Neuron (in vitro differentiated cells): ENCODE measurements at regions not wholly inside any gene's neighbourhood (a gene's known extent, or its start where the extent isn't known, plus 50 kb on each side); places are given as distances from the start of the nearest gene placed in this dataset.
A peak's percentile ranks its signal among the peaks of the same experiment; 100 is the strongest.
"Not testable (repeated sequence)": the region's sequence is repeated elsewhere in the genome, so short reads cannot be mapped to it uniquely, and the experiment has no call there.

Experiments used
- H2AFZ ChIP-seq: one replicate; pipeline ENCODE4 v1.6.1; 2013; ENCODE audit warnings: low read depth, mild to moderate bottlenecking, inconsistent platforms, low read length, moderate library complexity
- H3K27me3 ChIP-seq: one replicate; pipeline ENCODE4 v1.6.1; 2013; ENCODE audit warnings: low read length; ENCODE audit not compliant: insufficient read depth
- H3K36me3 ChIP-seq: one replicate; pipeline ENCODE4 v1.6.1; 2013; ENCODE audit warnings: low read length; ENCODE audit not compliant: insufficient read depth
- H3K4me1 ChIP-seq: one replicate; pipeline ENCODE4 v1.6.1; 2013; ENCODE audit warnings: low read length; ENCODE audit not compliant: insufficient read depth
- H3K4me3 ChIP-seq: 2 replicates; pipeline ENCODE4 v1.5.1; 2013; ENCODE audit warnings: mild to moderate bottlenecking, low read length, moderate library complexity
- H3K9me3 ChIP-seq: one replicate; pipeline ENCODE4 v1.6.1; 2013; ENCODE audit warnings: low read length

- H3K9me3 ChIP-seq, H3K36me3 ChIP-seq, H3K4me1 ChIP-seq, H3K27me3 ChIP-seq: not testable (repeated sequence)
- Histone ChIP-seq H2AFZ (peak overlapping the region; percentile 80), H3K4me3 (peak overlapping the region; percentile 58)
Observed at GRCh38 chr3:75434276-75434912, 229.7 kb upstream of the FRG2C start.

GRCh38 chr3:75434913-75435793, 229.0 kb upstream of the FRG2C start:
- not testable (repeated sequence) for H3K36me3 ChIP-seq, H3K9me3 ChIP-seq, H3K27me3 ChIP-seq, H3K4me1 ChIP-seq
- Histone ChIP-seq H3K4me3 (peak overlapping the region; percentile 82), H2AFZ (peak overlapping the region; percentile 80)

GRCh38 chr3:75435794-75436400, 228.2 kb upstream of the FRG2C start:
- H3K4me1 ChIP-seq, H3K9me3 ChIP-seq, H3K27me3 ChIP-seq, H3K36me3 ChIP-seq: not testable (repeated sequence)
- H2AFZ ChIP-seq = peak overlapping the region; percentile 80
- H3K4me3 ChIP-seq = peak overlapping the region; percentile 82

- not testable (repeated sequence) for H3K36me3 ChIP-seq, H3K4me1 ChIP-seq, H3K27me3 ChIP-seq
Observed at GRCh38 chr3:75440986-75441385, 223.1 kb upstream of the FRG2C start.

GRCh38 chr3:75444634-75445033, 219.5 kb upstream of the FRG2C start:
- H3K27me3 ChIP-seq, H3K36me3 ChIP-seq, H3K9me3 ChIP-seq, H3K4me1 ChIP-seq, H2AFZ ChIP-seq, H3K4me3 ChIP-seq: not testable (repeated sequence)

More at GRCh38 chr3:75440986-75441385, 223.1 kb upstream of the FRG2C start:
- H3K4me3 ChIP-seq, H2AFZ ChIP-seq, H3K9me3 ChIP-seq: not testable (repeated sequence)

GRCh38 chr3:75445234-75445633, 218.9 kb upstream of the FRG2C start:
- not testable (repeated sequence) for H3K27me3 ChIP-seq, H3K4me1 ChIP-seq, H3K9me3 ChIP-seq, H3K36me3 ChIP-seq, H3K4me3 ChIP-seq, H2AFZ ChIP-seq

- H2AFZ ChIP-seq, H3K4me1 ChIP-seq: not testable (repeated sequence)
Observed at GRCh38 chr3:75446948-75447347, 217.2 kb upstream of the FRG2C start.

GRCh38 chr3:75453328-75453727, 210.8 kb upstream of the FRG2C start:
- H3K4me3 ChIP-seq, H3K4me1 ChIP-seq, H3K9me3 ChIP-seq, H3K36me3 ChIP-seq, H2AFZ ChIP-seq, H3K27me3 ChIP-seq: not testable (repeated sequence)

More at GRCh38 chr3:75446948-75447347, 217.2 kb upstream of the FRG2C start:
- not testable (repeated sequence) for H3K27me3 ChIP-seq, H3K36me3 ChIP-seq, H3K4me3 ChIP-seq, H3K9me3 ChIP-seq

- not testable (repeated sequence) for H3K9me3 ChIP-seq, H3K4me1 ChIP-seq, H3K27me3 ChIP-seq, H2AFZ ChIP-seq, H3K4me3 ChIP-seq, H3K36me3 ChIP-seq
Observed at GRCh38 chr3:75453839-75454238, 210.3 kb upstream of the FRG2C start.

GRCh38 chr3:75474530-75474929, 189.6 kb upstream of the FRG2C start:
- not testable (repeated sequence) for H3K27me3 ChIP-seq, H3K4me3 ChIP-seq, H3K9me3 ChIP-seq, H3K4me1 ChIP-seq, H2AFZ ChIP-seq, H3K36me3 ChIP-seq

GRCh38 chr3:75496600-75496999, 167.5 kb upstream of the FRG2C start:
- not testable (repeated sequence) for H2AFZ ChIP-seq, H3K4me3 ChIP-seq, H3K27me3 ChIP-seq, H3K9me3 ChIP-seq, H3K36me3 ChIP-seq, H3K4me1 ChIP-seq

GRCh38 chr3:75500357-75500756, 163.8 kb upstream of the FRG2C start:
- H3K9me3 ChIP-seq, H2AFZ ChIP-seq, H3K4me3 ChIP-seq, H3K27me3 ChIP-seq, H3K4me1 ChIP-seq, H3K36me3 ChIP-seq: not testable (repeated sequence)

- H3K4me1 ChIP-seq, H3K27me3 ChIP-seq, H3K36me3 ChIP-seq, H2AFZ ChIP-seq, H3K4me3 ChIP-seq, H3K9me3 ChIP-seq: not testable (repeated sequence)
Observed at GRCh38 chr3:75502171-75502570, 162.0 kb upstream of the FRG2C start.
